GM23338 (cell line): ENCODE measurements at regions not wholly inside any gene's neighbourhood (a gene's known extent, or its start where the extent isn't known, plus 50 kb on each side); places are given as distances from the start of the nearest gene placed in this dataset.

ENCODE experiments used
- ATAC-seq: fragments of 200-7000 bp; cut with Tn5 transposase; 3 replicates; pipeline ENCODE4 v1.9.1; 2020
- DNase-seq: peaks from one replicate; pipeline ENCODE4 v3.0.0-alpha.2; 2015; ENCODE audit warnings: low spot score
- H2AFZ ChIP-seq: fragments of 200-600 bp; sonication (generic); 2 replicates; pipeline ENCODE4 v1.8.0; 2016; ENCODE audit warnings: antibody characterized with exemption, mild to moderate bottlenecking, moderate library complexity
- H3F3A ChIP-seq: fragments of 200-600 bp; sonication (generic); replicated peaks from 2 replicates; pipeline ENCODE4 v1.8.0; 2017; ENCODE audit warnings: antibody characterized with exemption, mixed run types, low read depth
- H3K27ac ChIP-seq: fragments of 200-600 bp; sonication (generic); 2 replicates; pipeline ENCODE4 v1.6.1; 2016; ENCODE audit warnings: low read depth
- H3K27me3 ChIP-seq: fragments of 200-600 bp; sonication (generic); 2 replicates; pipeline ENCODE4 v1.8.0; 2016; ENCODE audit warnings: mild to moderate bottlenecking, mixed run types, moderate library complexity; ENCODE audit not compliant: insufficient read depth
- H3K36me3 ChIP-seq: fragments of 200-600 bp; sonication (generic); 2 replicates; pipeline ENCODE4 v1.8.0; 2016; ENCODE audit warnings: mild to moderate bottlenecking; ENCODE audit not compliant: insufficient read depth
- H3K4me1 ChIP-seq: fragments of 200-600 bp; sonication (generic); 2 replicates; pipeline ENCODE4 v1.8.0; 2016; ENCODE audit warnings: mild to moderate bottlenecking, moderate library complexity; ENCODE audit not compliant: insufficient read depth
- H3K4me2 ChIP-seq: fragments of 200-600 bp; sonication (generic); 2 replicates; pipeline ENCODE4 v1.7.1; 2017; ENCODE audit warnings: mixed run types
- H3K4me3 ChIP-seq: fragments of 200-600 bp; sonication (generic); 2 replicates; pipeline ENCODE4 v1.6.1; 2016; ENCODE audit warnings: mixed run types
- H3K79me2 ChIP-seq: fragments of 200-600 bp; sonication (generic); replicated peaks from 2 replicates; pipeline ENCODE4 v1.8.0; 2017; ENCODE audit warnings: mild to moderate bottlenecking; ENCODE audit not compliant: insufficient read depth
- H3K9me2 ChIP-seq: fragments of 200-600 bp; sonication (generic); 2 replicates; pipeline ENCODE4 v1.8.0; 2017; ENCODE audit not compliant: insufficient read depth
- H4K20me1 ChIP-seq: fragments of 200-600 bp; sonication (generic); replicated peaks from 2 replicates; pipeline ENCODE4 v1.8.0; 2017; ENCODE audit warnings: mild to moderate bottlenecking; ENCODE audit not compliant: insufficient read depth
- H3K27ac Mint-ChIP-seq: 2 replicates; pipeline ENCODE4 v1.8.0; 2020; ENCODE audit warnings: inconsistent platforms, mild to moderate bottlenecking, moderate library complexity, mixed read lengths
- H3K27me3 Mint-ChIP-seq: 3 replicates; pipeline ENCODE4 v1.8.0; 2022; ENCODE audit warnings: low read depth, mild to moderate bottlenecking, moderate library complexity, mixed read lengths, inconsistent platforms; ENCODE audit not compliant: insufficient read depth, poor library complexity
- H3K36me3 Mint-ChIP-seq: 3 replicates; pipeline ENCODE4 v1.8.0; 2021; ENCODE audit warnings: low read depth, mild to moderate bottlenecking, inconsistent platforms, moderate library complexity, mixed read lengths
- H3K4me1 Mint-ChIP-seq: 3 replicates; pipeline ENCODE4 v1.8.0; 2020; ENCODE audit warnings: mild to moderate bottlenecking, inconsistent platforms, mixed read lengths
- H3K4me3 Mint-ChIP-seq: 3 replicates; pipeline ENCODE4 v1.8.0; 2021; ENCODE audit warnings: moderate library complexity, mild to moderate bottlenecking, inconsistent platforms, mixed read lengths
- H3K9me3 Mint-ChIP-seq: 3 replicates; pipeline ENCODE4 v1.8.0; 2020; ENCODE audit warnings: moderate library complexity, mild to moderate bottlenecking, inconsistent platforms, mixed read lengths
- CREB1 ChIP-seq: fragments of 250-450 bp; sonication (Bioruptor Pico); IDR thresholded peaks from 2 replicates; pipeline ENCODE4 v1.5.0; 2020; ENCODE audit warnings: low read depth, mild to moderate bottlenecking, moderate library complexity
- POLR2AphosphoS5 ChIP-seq: IDR thresholded peaks from 2 replicates; pipeline ENCODE4 v1.6.1; 2016; ENCODE audit warnings: antibody characterized with exemption, low read depth
- STAT1 ChIP-seq: IDR thresholded peaks from one replicate; pipeline ENCODE4 v1.6.1; 2016; ENCODE audit warnings: antibody characterized with exemption; ENCODE audit not compliant: unreplicated experiment
- TF ChIP-seq, protein P1 (sequence below): fragments of 250-450 bp; sonication (Bioruptor Pico); IDR thresholded peaks from 2 replicates; pipeline ENCODE4 v1.5.0; 2020; ENCODE audit warnings: mild to moderate bottlenecking, moderate library complexity
- TF ChIP-seq, protein P2 (sequence below): IDR thresholded peaks from 2 replicates; pipeline ENCODE4 v1.6.1; 2016; ENCODE audit warnings: antibody characterized with exemption
- TF ChIP-seq, protein P3 (sequence below), 2 experiments: fragments of 200-600 bp in 1 of 2; sonication (generic) in 1 of 2; conservative IDR thresholded peaks; 2 replicates each; pipeline versions ENCODE4 v1.5.1 to v1.6.1; 2016 to 2017; ENCODE audit warnings: antibody characterized with exemption in 2 of 2, low read depth in 2 of 2, mild to moderate bottlenecking in 2 of 2, moderate library complexity in 1 of 2

DNA sequence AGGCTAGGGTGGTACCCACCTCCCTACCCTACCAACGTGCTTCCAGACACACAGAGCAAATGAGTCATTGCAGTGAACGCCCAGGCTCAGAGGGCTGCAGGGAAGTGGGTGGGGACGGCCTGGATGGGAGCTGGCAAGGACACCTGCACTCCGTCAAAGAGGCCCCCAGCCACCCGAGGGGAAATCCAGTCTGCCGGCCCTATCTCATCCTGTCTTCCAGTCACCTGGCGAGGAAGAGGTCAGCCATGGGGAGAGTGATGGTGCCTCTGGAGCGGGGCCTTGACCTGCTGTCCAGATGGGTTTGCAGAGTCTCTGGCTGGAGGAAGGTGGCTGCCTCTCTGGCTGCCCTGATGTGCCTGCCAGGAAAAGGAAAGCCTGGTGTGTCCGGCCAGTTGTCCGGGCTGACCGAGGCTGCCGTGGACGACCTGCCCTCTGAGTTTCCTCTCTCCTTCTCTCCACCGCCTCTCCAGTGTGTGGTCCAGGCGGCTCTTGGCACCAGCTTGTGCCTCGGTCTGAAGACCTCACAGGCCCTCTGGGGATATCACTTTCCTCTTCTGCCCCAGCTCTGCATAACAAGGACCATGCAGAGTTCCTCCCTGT is 209.7 kb upstream of the COPS8 start (continued):
- TF ChIP-seq, protein P1, sequence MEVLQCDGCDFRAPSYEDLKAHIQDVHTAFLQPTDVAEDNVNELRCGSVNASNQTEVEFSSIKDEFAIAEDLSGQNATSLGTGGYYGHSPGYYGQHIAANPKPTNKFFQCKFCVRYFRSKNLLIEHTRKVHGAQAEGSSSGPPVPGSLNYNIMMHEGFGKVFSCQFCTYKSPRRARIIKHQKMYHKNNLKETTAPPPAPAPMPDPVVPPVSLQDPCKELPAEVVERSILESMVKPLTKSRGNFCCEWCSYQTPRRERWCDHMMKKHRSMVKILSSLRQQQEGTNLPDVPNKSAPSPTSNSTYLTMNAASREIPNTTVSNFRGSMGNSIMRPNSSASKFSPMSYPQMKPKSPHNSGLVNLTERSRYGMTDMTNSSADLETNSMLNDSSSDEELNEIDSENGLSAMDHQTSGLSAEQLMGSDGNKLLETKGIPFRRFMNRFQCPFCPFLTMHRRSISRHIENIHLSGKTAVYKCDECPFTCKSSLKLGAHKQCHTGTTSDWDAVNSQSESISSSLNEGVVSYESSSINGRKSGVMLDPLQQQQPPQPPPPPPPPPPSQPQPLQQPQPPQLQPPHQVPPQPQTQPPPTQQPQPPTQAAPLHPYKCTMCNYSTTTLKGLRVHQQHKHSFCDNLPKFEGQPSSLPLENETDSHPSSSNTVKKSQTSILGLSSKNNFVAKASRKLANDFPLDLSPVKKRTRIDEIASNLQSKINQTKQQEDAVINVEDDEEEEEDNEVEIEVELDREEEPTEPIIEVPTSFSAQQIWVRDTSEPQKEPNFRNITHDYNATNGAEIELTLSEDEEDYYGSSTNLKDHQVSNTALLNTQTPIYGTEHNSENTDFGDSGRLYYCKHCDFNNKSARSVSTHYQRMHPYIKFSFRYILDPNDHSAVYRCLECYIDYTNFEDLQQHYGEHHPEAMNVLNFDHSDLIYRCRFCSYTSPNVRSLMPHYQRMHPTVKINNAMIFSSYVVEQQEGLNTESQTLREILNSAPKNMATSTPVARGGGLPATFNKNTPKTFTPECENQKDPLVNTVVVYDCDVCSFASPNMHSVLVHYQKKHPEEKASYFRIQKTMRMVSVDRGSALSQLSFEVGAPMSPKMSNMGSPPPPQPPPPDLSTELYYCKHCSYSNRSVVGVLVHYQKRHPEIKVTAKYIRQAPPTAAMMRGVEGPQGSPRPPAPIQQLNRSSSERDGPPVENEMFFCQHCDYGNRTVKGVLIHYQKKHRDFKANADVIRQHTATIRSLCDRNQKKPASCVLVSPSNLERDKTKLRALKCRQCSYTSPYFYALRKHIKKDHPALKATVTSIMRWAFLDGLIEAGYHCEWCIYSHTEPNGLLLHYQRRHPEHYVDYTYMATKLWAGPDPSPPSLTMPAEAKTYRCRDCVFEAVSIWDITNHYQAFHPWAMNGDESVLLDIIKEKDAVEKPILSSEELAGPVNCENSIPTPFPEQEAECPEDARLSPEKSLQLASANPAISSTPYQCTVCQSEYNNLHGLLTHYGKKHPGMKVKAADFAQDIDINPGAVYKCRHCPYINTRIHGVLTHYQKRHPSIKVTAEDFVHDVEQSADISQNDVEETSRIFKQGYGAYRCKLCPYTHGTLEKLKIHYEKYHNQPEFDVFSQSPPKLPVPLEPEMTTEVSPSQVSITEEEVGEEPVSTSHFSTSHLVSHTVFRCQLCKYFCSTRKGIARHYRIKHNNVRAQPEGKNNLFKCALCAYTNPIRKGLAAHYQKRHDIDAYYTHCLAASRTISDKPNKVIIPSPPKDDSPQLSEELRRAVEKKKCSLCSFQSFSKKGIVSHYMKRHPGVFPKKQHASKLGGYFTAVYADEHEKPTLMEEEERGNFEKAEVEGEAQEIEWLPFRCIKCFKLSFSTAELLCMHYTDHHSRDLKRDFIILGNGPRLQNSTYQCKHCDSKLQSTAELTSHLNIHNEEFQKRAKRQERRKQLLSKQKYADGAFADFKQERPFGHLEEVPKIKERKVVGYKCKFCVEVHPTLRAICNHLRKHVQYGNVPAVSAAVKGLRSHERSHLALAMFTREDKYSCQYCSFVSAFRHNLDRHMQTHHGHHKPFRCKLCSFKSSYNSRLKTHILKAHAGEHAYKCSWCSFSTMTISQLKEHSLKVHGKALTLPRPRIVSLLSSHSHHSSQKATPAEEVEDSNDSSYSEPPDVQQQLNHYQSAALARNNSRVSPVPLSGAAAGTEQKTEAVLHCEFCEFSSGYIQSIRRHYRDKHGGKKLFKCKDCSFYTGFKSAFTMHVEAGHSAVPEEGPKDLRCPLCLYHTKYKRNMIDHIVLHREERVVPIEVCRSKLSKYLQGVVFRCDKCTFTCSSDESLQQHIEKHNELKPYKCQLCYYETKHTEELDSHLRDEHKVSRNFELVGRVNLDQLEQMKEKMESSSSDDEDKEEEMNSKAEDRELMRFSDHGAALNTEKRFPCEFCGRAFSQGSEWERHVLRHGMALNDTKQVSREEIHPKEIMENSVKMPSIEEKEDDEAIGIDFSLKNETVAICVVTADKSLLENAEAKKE (CRISPR knock-in tag) = no peak
- no peak for TF ChIP-seq STAT1
- TF ChIP-seq CREB1 (CRISPR knock-in tag) = no peak
- TF ChIP-seq, protein P2, sequence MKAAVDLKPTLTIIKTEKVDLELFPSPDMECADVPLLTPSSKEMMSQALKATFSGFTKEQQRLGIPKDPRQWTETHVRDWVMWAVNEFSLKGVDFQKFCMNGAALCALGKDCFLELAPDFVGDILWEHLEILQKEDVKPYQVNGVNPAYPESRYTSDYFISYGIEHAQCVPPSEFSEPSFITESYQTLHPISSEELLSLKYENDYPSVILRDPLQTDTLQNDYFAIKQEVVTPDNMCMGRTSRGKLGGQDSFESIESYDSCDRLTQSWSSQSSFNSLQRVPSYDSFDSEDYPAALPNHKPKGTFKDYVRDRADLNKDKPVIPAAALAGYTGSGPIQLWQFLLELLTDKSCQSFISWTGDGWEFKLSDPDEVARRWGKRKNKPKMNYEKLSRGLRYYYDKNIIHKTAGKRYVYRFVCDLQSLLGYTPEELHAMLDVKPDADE = no peak

DNA sequence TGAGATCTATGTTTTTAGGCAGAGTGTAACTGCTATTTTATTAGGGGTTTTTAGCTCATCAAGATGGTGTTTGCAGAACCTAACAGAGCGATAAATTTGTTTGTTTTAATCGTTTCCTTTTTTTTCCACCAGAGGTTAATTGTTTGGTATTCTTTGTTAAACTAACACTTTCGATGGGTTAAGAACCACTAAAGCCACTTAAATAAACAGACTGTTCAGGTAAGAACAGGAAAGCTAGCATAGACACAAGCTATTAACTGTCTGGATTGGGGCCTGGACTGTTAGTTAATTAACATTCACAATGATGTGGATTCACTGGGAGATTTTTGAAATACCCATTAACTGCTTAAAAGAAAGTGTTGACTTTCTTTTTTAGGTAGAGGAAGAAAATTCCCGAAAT is 209.0 kb upstream of the COPS8 start:
- no peaks in the 10 kb centered on the region for H4K20me1 ChIP-seq
- Mint-ChIP-seq H3K36me3 (no peaks in the 10 kb centered on the region), H3K4me1 (peaks cover 6% of the 10 kb centered on the region), H3K4me3 (no peak overlapping the region), H3K9me3 (no peaks in the 10 kb centered on the region), H3K27ac (no peak overlapping the region), H3K27me3 (no peaks in the 10 kb centered on the region)
- no peaks in the 10 kb centered on the region for H3K36me3 ChIP-seq
- no peak for DNase-seq
- TF ChIP-seq, protein P3, sequence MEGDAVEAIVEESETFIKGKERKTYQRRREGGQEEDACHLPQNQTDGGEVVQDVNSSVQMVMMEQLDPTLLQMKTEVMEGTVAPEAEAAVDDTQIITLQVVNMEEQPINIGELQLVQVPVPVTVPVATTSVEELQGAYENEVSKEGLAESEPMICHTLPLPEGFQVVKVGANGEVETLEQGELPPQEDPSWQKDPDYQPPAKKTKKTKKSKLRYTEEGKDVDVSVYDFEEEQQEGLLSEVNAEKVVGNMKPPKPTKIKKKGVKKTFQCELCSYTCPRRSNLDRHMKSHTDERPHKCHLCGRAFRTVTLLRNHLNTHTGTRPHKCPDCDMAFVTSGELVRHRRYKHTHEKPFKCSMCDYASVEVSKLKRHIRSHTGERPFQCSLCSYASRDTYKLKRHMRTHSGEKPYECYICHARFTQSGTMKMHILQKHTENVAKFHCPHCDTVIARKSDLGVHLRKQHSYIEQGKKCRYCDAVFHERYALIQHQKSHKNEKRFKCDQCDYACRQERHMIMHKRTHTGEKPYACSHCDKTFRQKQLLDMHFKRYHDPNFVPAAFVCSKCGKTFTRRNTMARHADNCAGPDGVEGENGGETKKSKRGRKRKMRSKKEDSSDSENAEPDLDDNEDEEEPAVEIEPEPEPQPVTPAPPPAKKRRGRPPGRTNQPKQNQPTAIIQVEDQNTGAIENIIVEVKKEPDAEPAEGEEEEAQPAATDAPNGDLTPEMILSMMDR (conservative IDR thresholded peaks at IDR 0.05; ENCODE audit: low read depth in 2 of 2) = no peak
- no peak for TF ChIP-seq POLR2AphosphoS5
- no peaks in the 10 kb centered on the region for H3K79me2 ChIP-seq
- 0 out of 2 replicates have a peak, but pooled peaks cover 3% of the 10 kb centered on the region for H3K4me1 ChIP-seq
- H3F3A ChIP-seq = no peaks in the 10 kb centered on the region
- H3K9me2 ChIP-seq = no peaks in the 10 kb centered on the region
- peak overlapping the region; percentile 7; the same call in 1 of the 2 replicates for H2AFZ ChIP-seq
- no peak overlapping the region for H3K27ac ChIP-seq
- no peaks in the 10 kb centered on the region for H3K27me3 ChIP-seq
- no peak overlapping the region for H3K4me2 ChIP-seq
- ATAC-seq = no peak
- no peak overlapping the region for H3K4me3 ChIP-seq
